HG02763 (cell line): ENCODE measurements at regions not wholly inside any gene's neighbourhood (a gene's known extent, or its start where the extent isn't known, plus 50 kb on each side); places are given as distances from the start of the nearest gene placed in this dataset.
"Not testable (repeated sequence)": the region's sequence is repeated elsewhere in the genome, so short reads cannot be mapped to it uniquely, and the experiment has no call there.

Source experiments
- ATAC-seq: cut with Tn5 transposase; IDR thresholded peaks from one replicate; pipeline ENCODE4 v1.9.1; 2021; ENCODE audit warnings: mild to moderate bottlenecking, moderate library complexity; ENCODE audit not compliant: unreplicated experiment

DNA sequence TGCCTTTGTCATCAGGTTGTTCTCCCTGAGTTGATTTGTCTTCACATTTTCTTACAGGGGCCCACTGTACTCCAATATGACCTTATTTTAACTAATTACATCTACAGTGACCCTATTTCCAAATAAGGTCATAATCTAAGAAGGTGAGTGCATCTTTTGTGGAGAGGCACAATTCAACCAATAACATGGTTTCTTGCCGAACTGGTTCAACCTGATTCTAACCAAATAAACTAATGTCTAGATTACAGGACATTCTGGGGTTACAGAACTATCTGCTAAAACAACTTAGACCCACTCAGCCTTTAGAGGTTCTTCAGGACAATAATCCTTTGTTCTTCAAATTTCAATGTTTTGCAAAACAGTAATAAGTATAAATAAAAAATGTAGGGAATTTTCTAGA is 496.5 kb upstream of the SOX11 start:
- no peak for ATAC-seq

DNA sequence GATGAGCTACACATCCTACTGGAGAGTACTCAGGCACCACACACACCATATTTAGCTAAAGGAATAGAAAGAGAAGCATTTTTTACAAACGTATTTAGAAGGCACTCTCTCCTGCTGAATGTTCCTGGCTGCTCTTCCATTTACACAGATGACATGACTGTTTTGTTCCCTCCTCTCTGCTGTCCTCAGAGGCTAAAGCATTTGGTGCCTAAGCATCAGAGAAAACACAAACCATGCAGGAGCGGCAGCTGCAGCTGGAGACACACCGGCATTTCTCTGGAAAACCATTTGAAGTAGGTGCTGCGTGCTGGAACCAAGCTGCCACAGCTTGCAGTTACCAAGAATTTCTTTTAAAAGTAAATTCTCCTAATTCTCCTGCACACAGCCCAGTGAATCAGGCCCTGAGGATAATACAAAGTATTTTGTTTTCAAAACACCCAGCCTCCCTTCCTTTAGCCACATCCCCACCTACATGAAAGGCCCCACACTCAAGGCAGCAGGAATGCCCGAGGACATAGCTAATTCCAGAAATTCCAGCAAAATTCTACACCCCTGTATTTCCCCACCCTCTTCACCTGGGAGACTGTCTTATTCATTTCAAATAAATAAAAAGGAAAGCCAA is 488.9 kb upstream of the SOX11 start:
- ATAC-seq = no peak

DNA sequence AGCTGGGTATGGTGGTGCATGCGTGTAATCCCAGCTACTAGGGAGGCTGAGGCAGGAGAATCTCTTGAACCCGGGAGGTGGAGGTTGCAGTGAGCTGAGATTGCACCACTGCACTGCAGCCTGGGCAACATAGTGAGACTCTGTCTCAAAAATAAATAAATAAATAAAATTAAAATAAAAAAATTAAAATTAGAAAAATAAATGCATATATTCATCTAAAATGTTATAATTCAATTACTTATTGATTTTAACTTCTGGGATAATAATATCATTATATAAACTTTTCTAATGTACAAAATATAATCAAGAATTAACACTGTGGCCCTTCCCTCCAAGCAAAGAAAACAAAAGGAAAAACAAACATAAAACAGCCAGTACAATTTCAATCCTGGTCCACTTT is 485.4 kb upstream of the SOX11 start:
- ATAC-seq = not testable (repeated sequence)

DNA sequence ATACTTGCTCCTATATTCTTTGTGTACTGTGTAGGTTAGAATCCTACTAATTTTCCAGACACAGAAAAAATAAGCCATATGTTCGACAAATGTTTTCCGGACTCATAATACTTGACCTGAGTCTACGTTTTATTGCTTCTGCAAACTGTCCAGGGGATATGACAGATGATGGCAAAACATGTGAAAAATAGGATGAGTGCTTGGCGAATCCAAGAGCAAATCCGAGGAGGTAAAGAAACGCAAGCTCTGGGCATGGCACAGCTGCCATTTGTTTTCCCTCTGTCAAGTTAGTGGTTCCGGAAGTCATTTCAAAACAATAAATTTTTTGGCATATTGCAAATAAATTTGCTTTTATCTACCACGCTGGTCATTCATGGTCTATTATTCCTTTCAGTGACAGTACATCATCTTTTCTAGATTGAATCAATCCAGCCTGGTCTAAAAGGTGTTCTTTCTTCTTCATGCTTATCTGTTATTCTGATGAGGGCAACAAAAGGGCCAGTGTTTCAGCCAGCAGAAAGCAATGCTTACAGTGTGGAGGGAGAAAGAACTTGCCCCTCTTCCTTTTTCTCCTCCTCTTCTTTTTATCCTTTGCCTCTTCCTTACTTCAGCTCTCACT is 476.1 kb upstream of the SOX11 start:
- no peak for ATAC-seq

DNA sequence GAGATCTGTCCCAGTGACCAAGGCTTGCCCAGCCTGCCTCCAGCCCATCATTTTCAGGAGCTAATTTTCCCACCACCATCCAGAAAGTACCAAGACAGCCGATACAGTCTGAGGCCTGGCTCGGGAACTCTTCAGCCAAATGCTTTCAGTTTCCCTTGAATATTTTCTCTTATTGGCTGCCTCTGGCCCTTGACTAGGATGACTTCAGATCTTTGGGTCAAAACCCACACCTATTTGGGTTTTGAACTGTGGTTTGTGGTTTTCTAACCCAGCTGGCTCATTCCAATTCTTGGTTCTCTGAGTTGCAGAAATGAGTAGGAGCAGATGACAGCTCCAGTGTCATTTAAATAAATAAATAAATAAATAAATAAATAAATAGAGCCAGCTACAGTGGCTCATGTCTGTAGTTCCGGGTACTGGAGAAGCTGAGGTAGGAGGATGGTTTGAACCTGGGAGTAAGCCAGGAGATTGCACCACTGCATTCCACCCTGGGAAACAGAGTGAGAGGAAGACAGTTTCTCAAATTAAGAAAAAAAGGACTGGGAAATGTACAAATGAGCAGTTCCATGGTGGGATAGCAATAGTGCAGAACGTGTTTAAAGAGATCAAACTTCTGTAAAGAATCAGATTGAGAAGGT is 465.0 kb upstream of the SOX11 start:
- no peak for ATAC-seq

DNA sequence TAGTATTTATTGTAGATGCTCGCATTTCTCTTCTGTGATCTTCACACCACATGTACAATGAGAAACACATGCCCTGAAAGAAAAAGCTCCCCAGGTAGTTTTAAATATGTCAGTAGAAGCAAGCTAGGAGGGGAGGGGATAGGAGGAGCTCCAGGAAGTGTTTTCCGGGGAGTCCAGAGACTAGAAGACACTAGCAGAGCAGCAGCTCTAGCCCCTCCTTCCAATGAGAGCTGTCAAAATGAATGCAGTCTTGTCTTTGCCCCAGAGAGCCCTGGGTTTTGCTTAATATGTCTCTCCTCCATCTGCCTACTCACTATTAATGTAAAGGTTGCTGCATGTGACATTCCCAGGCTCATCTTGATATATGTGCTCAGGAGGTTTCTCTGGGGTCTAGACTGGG is 462.6 kb upstream of the SOX11 start:
- ATAC-seq = no peak

DNA sequence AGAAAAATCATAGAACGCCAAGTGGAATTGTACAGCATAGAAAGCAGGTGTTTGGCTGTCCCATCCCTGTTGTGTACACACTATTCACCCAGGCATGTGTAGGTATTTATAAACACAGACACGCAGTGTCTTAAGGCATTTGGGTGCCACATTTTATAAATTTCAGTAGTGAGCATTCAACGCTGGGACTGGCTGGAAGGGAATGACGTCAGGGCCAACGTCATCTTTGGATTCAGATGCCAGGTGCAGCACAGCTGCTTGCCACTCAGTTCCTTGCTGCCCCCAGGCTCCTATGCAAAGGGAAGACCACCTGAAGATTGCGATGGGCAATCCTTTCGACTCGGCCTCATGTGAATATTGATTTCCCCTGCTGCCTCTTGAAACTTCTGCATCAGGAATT is 461.7 kb upstream of the SOX11 start:
- ATAC-seq = no peak

DNA sequence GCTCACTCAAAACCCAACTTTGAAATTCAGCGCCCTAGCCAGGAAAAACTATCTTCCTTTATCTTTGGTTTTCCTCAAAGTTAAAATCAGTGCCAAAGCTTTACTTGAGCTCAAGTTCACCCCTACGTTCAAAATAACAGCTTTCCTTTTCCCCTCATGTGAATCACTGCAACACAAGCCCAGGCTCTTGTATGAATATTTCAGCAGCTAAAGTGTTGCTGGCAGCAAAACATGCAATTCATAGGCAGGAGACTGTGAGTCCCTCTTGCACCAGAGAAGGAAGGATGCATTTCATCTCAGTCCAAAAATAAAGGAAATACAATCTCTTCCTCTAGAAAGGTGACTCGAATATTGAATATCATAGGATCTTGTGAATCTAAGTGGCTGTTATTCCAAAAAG is 461.3 kb upstream of the SOX11 start:
- no peak for ATAC-seq

DNA sequence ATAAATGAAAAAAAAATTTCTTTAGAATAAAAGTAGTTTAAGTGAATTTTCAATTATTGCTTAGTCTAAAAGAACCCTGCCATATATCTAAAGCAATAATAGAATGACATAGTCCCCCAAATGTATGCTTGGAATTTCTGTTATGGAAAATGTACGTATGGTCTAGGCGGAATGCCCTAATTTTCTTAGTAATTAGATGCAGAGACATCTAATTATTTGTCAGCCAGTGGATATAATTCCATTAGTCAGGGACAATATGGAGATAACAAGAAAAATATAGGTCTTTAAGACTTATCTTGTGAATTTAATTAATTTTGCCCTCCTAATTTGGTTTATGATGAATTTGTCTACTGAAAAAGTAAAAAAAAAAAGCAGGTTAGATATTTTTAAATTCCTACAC is 460.9 kb upstream of the SOX11 start:
- no peak for ATAC-seq

DNA sequence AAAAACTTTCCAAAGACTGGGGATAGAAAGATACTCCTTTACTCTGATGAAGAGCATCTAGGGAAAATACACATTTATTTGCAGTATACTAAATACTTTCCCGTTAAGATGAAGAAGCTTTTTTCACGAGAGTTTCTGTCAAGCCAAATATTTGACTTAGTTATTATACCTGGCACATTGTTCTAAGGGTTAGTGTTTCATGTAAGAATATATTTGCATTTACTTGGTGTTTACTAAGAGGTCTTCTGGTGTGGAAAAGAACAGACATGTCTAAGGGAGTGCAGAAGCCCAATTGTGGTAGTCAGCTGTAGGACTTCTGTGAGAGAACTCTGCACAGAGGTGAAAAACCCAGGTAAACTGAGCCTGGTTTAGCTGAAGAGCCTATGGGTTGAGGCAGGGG is 457.6 kb upstream of the SOX11 start:
- no peak for ATAC-seq

DNA sequence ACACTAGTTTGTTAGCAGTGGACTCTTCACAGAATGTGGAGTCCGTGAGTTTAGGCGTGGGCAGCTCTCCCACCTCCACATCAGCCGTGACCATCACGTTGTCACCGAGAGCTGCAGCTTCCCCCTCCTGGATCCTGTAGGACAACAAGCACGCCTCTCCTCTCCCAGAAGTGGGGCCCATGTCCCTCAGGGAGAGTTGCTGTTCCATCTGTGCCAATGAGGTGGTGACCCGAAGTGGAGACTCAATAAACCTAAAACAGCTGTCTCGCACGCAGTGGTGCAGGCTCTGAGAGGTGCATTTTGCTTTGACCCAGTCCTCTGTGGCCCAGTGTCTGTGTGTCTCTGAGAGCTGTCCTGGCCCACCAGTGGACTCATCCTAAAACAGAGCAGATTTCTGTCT is 456.5 kb upstream of the SOX11 start:
- ATAC-seq = no peak

DNA sequence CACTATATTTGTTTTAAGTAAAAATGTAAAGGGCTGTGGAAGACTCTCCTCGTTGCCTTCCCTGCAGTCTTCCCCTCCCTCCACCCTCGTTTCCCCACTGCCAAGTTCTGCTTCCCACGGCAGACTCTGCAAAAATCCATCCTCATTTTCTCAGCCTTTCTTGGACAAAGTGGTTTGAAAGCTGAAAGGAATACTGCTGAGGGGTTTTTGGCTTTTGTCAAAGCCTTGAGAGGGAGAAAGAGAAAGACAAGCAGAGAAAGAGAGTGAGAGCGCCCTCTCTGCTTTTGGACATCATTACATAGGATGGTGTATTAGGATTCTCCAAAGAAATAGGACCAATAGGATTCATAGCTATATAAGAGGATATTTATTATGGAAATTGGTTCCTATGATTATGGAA is 455.9 kb upstream of the SOX11 start:
- no peak for ATAC-seq

DNA sequence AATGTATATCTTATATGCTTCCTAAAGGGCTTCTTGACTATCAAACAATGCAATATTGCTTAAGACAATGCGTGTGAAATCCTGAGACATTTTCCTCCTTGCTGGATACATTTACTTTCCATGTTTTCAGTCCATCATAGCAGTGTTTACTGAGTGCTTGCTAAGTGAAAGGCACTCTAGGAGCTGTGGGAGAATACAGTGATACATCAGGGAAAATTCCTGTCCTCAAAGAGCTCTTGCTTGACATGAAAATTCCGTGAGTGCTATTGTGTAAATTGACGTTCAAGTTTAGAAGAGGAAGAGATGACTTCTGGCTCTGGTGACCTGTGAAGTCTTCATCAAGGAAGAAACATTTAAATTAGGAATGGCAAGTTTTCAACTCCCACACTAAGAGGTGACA is 449.4 kb upstream of the SOX11 start:
- ATAC-seq = no peak

DNA sequence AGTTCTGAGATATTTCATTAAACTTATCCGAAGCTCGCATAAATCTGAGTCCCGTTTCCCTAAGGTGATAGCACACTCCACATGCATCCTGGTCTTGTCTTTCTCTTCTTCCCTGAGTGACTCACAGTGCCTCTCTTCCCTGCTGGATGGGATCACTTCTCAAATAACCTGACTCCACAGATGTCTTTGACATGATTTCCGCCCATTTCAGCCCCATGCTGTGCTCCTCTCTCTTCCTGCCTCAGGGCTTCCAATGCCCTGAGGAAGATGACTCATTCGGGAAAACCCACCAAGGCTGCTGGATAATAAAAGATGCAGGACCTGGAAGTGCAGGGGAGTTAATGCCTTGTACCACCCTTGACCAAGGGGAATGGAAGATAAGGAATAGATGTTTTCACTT is 441.7 kb upstream of the SOX11 start:
- no peak for ATAC-seq

DNA sequence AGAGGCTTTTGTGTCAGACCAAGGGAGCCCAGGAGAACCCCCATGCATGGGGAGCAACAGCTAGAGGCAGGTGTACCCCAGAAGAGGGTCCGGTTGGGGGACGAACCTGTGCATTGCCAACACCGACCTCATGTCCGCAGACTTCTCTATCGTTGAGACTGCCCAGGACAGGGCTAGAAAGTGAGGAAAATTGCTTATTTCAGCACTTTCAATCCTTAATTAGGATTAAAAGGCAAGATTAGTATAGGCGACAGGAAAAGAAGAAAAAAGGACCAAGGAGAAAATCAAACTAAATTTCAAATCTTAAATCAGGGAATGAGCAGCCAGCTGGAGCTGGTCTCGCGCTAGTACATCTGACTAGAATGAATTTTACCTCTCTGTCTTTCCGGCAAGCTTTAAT is 438.9 kb upstream of the SOX11 start:
- ATAC-seq = no peak

DNA sequence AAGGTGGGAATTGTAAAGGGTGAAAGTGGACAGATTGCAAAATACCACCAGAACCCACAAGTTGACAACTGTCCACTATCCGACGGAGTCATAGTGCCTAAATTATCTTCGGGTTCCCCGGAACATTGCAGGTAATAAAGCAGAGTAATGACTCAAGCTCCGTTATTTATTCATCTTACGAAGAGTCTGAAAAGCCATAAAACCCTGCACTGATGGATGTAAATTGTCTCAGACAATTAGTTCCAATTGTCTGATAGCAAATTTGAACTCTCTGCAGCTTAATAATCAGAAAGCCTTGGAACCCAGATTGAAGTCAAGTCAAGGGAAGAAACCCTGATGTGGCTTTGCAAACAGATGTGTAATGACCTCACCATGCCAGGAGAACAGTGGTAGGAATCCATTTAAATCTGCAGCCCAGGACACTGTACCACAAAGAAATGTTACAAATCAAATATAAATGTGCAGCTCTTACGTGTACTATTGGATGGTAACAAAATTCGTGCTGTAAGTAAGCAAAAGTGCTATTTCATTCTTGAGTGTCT is 437.3 kb upstream of the SOX11 start:
- no peak for ATAC-seq

DNA sequence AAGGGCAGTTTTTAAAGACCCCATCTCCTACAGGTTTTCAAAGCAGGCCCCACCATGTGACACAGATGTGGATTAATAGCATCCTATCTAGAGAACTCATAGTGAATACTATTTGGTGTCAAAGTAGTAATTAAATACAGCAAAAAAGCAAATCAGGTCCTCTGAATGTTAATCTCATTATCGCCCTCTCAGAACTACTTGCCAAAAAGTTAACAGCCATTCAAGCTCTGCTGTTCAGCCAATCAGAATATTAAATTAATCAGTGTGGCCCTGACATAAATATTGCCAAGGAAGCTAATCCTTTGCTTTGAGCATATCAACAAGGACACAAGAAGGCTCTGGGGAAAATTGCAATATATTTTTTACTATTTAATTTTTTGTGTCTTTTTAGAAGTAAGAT is 428.9 kb upstream of the SOX11 start:
- no peak for ATAC-seq

DNA sequence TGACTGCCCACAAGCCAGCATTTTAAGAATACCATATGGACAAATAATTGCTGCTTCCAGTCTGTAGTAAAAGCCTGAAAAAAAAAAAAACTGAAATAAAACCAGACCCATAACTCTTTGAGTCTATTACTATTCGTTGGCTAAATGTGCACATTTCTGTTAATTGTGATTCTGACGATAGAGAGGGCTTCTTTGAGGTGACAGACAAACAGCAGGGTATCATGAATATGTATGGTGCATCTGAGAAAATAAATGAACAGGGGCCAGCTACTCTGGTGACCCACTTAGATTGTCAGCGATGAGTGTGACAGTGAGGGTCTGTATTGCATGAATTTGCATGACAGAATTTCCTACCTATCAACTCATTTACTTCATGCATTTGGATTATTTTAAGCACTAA is 427.8 kb upstream of the SOX11 start:
- no peak for ATAC-seq

DNA sequence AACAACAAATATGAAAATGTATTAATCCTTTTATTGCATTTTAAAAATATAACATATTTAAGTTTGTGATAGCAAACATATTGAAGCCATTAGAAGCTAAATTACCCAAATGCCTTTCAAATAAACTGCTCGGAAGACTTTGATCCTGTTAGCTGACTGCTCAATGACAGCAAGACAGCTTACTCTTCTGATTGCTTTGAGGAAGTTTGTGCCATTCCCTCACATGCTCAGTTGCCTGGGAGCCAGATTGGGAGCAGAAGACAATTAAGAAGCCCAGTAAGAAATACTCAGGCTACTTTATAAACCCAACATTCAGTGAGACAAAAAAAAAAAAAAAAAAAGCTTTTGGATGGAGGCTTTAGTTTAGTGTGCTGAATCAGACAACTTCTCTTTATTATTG is 407.1 kb upstream of the SOX11 start:
- no peak for ATAC-seq

DNA sequence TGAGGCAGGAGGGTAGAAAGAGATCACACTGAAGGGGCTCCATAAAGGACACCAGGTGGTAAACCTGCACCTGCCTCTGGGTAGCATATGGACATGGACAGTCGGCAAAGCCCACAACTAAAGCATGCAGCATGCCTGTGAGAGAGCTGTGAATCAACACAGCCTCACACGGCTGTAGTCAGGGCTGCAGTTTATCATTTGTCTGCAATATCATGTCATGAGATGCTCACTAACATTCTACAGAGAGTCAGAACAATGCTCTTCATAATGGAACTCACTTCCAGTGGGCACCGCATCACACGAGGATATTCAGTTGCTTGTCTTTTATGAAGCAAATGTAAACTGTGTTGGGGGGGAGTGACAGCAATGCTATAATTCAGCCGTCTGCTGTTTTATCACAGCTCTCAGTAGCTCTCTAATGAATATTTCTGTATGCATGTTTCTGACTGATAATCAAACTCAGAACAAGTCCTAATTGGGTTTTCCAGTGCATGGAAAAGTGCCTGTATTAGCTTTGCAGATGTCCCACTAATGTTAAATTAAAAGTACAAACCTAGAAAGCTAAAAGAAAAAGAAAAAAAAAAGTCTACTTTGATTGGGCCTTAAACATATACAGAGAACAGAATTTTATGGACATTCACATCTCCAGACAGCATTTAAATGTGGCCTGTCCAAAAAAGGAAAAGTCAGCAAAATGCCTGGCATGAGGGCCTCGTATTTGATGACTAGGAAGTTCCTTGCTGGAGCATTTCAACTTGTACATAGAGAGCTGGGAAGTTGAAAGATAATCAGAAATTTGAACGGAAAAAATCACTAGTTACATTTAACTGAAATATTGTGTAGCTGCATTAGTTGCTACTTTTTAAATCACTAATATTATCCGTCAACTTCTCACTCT is 406.1 kb upstream of the SOX11 start:
- no peak for ATAC-seq

DNA sequence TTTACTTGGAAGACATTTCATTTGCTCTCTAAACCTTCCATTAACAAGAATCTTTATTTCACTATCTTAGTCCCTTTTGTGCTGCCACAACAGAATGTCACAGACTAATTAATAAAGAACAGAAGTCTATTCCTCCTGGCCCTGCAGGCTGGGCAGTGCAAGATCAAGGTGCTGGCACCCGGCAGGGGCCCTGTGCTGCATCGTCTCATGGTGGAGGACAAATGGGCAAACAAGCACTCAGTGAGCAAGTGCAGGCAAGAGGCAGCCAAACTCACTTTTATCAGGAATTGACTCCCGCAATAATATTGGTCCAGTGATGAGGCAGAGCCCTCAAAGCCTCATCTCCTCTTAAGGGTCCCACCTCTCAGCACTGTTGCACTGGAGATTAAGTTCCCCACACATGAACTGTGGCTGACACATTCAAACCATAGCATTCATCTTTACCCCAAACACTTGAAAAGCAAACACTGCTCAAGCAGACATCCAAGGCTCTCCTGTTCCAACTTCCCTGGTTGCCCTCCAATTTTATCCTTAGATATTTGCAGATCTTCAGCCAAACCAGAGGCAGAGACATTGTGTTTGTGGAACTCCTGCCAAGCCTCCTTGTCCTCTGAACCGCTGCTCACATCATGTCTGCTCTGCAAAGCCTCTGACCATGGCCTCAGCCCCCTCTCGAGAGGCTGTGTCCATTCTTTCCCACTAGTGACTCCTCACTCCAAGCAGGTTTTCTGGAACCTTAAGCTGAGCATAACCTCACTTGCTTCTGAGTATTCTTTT is 404.4 kb upstream of the SOX11 start:
- ATAC-seq = no peak
